Pons (tissue), 1 donor: ENCODE measurements at regions not wholly inside any gene's neighbourhood (a gene's known extent, or its start where the extent isn't known, plus 50 kb on each side); places are given as distances from the start of the nearest gene placed in this dataset.

Source experiments
- DNase-seq: peaks from one replicate; pipeline ENCODE4 v3.0.0-alpha.2; 2016; ENCODE audit warnings: low spot score

GRCh38 chr13:99859178-99860177, 112.1 kb downstream of the ZIC5 start:
- no peak for DNase-seq

DNA sequence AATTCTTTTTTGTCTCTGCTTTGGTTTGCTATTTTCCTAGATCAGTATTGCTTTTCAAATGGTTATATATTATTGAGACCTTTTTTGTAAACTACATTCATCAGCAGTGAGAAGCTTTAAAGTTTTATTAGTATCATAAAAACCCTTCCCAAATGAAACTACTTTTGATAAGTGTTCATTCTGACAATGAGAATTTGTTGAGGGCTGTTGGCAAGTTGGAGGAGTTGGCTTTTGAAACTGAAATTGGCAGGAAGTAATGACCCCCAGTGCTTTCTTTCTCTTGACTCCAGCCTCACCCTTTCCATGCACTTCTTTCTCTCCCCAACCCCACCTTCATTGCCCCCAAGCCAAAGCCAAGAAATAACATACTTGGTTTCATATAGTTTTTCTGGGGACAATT, 113.8 kb downstream of the ZIC5 start:
- DNase-seq = no peak

- no peak for DNase-seq
Observed at GRCh38 chr13:99855526-99856420, 115.8 kb downstream of the ZIC5 start.

GRCh38 chr13:99854366-99854765, 117.2 kb downstream of the ZIC5 start:
- no peak for DNase-seq

DNA sequence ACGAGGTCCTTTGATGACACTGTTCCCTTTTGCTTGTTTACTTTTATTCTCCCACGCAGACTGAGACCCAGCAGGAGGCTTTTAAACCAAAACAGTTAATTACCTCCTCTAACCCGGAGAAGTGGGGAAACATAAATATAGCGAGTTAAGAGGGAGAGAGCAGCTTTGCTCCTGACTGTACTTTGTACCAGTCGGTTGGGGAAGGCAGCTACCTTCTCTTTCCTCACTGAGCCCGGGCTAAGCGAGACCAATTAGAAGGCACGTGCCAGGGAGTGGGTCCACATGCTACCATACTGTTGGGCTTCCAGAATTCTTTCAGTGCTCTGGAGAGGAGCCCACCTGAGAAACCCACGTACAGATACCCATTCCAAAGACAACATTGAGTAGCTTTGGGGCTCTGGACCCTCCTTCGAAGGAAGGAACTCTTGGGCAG, 124.2 kb downstream of the ZIC5 start:
- DNase-seq = no peak

- DNase-seq = no peak
Observed at GRCh38 chr13:99845161-99845874, 126.2 kb downstream of the ZIC5 start.

GRCh38 chr13:99844421-99844820, 127.1 kb downstream of the ZIC5 start:
- no peak for DNase-seq

DNA sequence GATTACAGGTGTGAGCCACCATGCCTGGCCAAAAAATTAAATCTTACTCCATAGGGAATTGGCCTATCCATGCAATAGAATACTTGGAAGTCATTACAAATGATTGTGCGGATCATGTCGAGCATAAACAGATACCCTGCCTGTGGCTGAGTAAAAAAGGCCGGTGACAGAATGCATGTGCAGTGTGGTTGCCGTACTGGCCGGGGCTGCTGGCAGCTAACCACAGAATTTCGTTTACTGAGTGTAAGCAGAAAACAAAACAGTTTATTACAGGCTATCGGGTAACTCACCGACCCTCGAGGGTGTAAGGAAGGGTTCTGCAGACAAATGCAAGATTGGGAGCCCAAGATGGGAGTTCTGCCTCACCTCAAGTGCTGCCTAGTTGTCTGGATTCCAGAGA, 127.7 kb downstream of the ZIC5 start:
- no peak for DNase-seq

DNA sequence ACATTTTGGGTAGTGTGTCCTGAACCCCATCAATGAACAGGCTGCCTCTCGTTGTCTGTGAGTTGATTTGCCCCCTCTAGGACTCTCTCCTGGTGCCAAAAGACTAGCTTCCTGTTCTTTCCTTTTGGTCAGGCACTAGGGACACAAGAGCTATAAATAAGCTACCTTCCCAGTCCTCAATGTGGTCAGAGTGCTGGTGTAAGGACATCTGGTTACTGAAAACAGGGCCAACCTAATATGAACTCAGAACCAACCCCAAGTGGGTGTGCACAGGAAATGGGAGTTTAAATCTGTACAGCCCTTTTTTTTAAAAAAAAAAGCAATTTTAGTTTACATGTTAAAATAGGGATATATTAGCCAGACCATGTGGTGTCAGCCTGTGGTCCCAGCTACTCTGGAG, 129.2 kb downstream of the ZIC5 start:
- DNase-seq = no peak

DNA sequence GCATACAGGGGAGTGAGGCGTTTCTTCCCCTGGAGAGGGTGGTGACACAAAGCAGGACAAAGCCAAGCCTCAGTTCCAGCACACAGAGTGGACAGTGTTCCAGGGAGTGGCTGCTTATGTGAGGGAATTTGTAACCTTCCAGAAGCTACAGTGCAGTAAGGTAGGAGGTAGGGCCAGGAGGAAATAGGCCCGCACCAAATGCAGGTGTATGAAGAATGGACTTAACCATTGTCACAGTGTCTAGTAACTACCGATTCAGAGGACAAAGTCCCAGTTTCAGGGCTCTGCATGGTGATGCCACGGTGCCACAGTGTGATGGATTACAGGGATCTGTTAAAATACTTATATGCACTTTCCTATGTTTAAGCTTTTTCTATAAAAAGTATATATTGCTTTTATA, 135.3 kb downstream of the ZIC5 start:
- no peak for DNase-seq

GRCh38 chr13:99835442-99835841, 136.1 kb downstream of the ZIC5 start:
- DNase-seq = no peak

DNA sequence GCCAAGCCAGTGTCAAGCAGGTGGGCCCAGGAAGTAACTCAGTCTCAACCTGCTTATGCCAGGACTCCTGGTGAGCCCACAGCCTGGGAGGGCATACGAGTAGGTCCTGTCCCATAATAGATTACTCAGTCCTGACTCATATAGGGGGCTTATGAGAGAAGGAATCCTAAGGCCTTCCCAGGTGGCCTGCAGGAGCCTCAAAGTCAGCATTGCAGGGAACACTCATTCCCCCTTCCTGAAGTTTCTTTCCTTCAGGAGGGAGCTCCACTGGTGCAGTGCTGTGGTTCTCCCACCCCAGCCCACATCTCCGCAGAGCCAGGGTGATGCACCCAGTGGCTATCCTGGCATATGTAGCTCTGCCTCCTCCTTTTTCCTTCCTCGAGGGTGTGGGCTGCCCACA, 137.3 kb downstream of the ZIC5 start:
- DNase-seq = no peak

GRCh38 chr13:99832347-99832746, 139.2 kb downstream of the ZIC5 start:
- no peak for DNase-seq

GRCh38 chr13:99830931-99831330, 140.6 kb downstream of the ZIC5 start:
- no peak for DNase-seq

DNA sequence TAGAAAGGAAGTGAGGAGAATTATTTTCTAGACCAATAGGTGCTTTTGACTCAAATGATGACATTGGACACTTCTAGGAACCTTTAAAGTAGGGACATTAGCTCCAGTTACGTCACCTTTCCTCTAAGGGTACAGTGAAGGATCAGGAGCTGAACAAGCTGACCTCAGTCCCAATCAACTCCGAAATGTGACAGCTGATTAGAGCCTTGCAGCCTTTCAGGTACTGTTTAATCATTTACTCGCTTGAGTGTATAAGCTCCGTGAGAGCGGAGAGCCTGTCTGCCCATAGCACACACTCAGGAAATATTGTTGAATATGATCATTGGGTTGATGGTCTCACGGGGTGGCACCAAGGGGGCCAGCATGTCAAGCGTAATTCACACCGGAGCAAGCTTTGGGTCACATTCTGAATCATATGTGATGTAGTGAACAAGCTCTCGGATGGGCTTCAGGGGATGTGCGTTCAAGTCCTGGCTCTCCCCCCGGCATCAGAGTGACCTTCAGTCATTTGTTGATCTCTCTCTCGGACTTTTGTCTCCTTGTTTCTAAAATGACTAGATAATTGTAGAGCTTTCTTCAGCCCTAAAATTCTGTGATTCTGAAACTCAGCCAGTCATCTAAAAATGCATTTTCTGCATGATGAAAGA, 141.9 kb downstream of the ZIC5 start:
- DNase-seq = no peak

DNA sequence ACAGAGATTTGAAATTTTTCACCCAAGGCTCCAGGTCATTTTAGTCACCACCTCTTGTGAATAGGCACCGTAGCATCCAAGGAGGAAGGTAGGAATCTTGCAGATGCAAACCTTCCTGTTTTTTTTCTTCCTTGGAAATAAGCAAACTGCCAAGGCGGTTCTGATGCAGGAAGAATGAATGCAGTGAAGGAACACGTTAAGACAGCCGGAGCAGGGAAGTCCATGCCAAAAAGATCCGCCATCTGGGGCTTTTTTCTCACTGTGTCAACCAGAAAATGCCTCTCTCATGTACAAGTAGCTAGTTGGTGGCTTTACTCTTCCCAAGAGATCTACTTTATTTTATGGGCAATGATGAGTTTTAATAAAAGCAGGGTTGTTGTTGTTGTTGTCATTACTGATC, 142.4 kb downstream of the ZIC5 start:
- no peak for DNase-seq

GRCh38 chr13:99828735-99829134, 142.8 kb downstream of the ZIC5 start:
- DNase-seq = no peak

DNA sequence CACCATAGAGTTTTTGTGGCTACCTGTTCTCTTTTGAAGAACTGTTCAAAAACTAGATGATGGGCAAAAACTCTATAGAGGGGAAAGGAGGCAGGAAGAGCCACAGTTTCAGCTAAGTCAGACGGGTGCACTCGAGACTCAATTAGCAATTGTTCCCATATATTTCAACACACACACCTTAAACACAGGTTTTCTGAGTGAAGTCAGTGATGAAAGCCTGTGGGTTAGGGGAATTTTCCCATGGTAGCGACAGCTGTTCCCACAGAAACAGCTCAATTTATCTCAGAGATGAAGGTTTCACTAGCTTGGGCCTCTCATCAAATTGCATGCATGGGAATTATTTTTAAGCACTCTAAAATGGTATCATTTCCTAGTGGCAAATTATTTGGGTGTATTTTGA, 143.4 kb downstream of the ZIC5 start:
- no peak for DNase-seq

GRCh38 chr13:99827011-99827772, 144.4 kb downstream of the ZIC5 start:
- no peak for DNase-seq

DNA sequence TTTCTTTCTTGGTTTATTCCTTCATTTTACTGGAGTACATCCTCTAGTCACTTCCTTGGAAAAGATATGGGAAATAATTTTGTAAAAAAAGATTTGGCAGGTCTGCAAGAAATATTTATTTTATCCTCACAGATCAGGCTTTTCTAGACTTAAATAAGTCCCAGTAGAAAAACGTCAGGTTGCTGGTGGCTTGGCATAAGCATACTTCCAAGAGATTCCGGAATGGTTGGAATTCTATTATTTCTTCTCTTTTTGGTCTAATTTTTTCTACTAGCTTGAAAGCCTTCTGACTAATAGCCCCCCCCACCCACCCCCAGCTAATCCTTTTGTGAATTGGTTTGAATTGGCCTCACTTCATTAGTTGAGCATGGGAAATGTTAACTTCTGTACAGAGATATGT, 147.6 kb downstream of the ZIC5 start:
- no peak for DNase-seq

DNA sequence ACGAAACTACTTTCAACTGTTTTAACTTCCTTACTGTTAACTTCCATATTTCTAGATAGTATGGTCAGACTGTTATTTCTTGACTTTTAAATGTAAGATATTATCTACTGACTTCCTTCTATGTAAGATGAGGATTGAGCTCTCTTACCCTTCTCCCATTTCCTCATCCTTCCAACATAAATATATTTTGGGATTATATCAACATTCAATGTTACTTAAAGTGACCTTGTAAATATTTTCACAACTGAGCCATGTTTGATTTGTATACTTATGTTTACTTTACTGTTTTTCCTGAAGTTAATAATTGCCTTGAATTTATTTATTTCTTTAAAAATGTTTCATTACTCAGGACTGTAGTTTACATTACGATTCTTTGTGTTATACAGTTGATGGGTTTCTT, 148.7 kb downstream of the ZIC5 start:
- DNase-seq = no peak
